ENCODE measurements at regions not wholly inside any gene's neighbourhood (a gene's known extent, or its start where the extent isn't known, plus 50 kb on each side); places are given as distances from the start of the nearest gene placed in this dataset.

- TF ChIP-seq CTCF (IDR thresholded peaks at IDR 0.05 in 2 of 3, conservative IDR thresholded peaks at IDR 0.05 in 1 of 3; ENCODE audit: borderline replicate concordance in 1 of 3, insufficient read depth in 1 of 3, low read depth in 2 of 3, low read length in 2 of 3) (no peak), MAX (IDR thresholded peaks at IDR 0.05) (no peak), REST (IDR thresholded peaks at IDR 0.05; ENCODE audit: low read depth) (no peak), EZH2phosphoT487 (IDR thresholded peaks at IDR 0.05; ENCODE audit: borderline replicate concordance) (no peak), ZNF274 (IDR thresholded peaks at IDR 0.05; ENCODE audit: low read depth, low read length) (no peak), JUND (IDR thresholded peaks at IDR 0.05) (no peak), ATF3 (IDR thresholded peaks at IDR 0.05) (no peak), POLR2A (IDR thresholded peaks at IDR 0.05; ENCODE audit: borderline replicate concordance, extremely low read depth, insufficient read depth, insufficient read length) (no peak), SP1 (IDR thresholded peaks at IDR 0.05; ENCODE audit: low read depth) (no peak), EZH2 (IDR thresholded peaks at IDR 0.05) (no peak), TCF7L2 (IDR thresholded peaks at IDR 0.05; ENCODE audit: borderline replicate concordance, extremely low read depth, insufficient read depth, insufficient read length) (no peak), CEBPB (IDR thresholded peaks at IDR 0.05; ENCODE audit: low read depth) (no peak)
Observed at GRCh38 chr5:13569090-13569715, 375.3 kb downstream of the DNAH5 start.

Data from HCT116 (cell line).